Adrenal gland (tissue), 5 donors: ENCODE measurements at regions not wholly inside any gene's neighbourhood (a gene's known extent, or its start where the extent isn't known, plus 50 kb on each side); places are given as distances from the start of the nearest gene placed in this dataset.

ENCODE experiments used
- POLR2A ChIP-seq, 2 donors: fragments of 450-650 bp; IDR thresholded peaks; one replicate each; pipeline ENCODE4 v1.6.1; 2017; ENCODE audit warnings: antibody characterized with exemption in 2 of 2, mild to moderate bottlenecking in 2 of 2, moderate library complexity in 1 of 2
- TF ChIP-seq, protein P1 (sequence below), 6 experiments: fragments of 450-650 bp in 4 of 6; fragments of 200-600 bp in 2 of 6; sonication (generic) in 1 of 6; IDR thresholded peaks; 1 replicate in 5 of 6; 2 replicates in 1 of 6; pipeline versions ENCODE4 v1.5.1 to v1.8.0; 2016 to 2021; ENCODE audit warnings: antibody characterized with exemption in 6 of 6, mild to moderate bottlenecking in 2 of 6, moderate library complexity in 1 of 6
- donor health status: DM: no; HTN: no; CAD: no.

DNA sequence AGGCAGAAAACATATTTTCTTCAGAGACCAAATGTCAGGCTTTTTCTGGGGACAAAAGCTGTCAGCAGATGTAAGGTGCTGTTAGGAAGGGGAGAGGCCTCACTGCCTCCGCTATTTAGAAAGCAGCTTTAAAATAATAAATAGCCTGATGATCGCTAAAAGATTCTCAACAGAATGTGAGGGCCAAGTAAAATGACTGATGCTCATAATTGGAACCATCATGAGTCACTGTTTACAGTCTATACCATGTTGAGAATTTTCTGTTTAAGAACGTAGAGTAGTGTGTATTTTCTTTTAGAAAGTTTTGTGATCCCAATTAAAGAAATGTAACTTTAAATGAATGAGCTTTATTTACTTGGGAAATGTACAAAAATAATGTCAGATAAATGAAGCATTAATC, 220.0 kb downstream of the CLIC5 start:
- TF ChIP-seq, protein P1, sequence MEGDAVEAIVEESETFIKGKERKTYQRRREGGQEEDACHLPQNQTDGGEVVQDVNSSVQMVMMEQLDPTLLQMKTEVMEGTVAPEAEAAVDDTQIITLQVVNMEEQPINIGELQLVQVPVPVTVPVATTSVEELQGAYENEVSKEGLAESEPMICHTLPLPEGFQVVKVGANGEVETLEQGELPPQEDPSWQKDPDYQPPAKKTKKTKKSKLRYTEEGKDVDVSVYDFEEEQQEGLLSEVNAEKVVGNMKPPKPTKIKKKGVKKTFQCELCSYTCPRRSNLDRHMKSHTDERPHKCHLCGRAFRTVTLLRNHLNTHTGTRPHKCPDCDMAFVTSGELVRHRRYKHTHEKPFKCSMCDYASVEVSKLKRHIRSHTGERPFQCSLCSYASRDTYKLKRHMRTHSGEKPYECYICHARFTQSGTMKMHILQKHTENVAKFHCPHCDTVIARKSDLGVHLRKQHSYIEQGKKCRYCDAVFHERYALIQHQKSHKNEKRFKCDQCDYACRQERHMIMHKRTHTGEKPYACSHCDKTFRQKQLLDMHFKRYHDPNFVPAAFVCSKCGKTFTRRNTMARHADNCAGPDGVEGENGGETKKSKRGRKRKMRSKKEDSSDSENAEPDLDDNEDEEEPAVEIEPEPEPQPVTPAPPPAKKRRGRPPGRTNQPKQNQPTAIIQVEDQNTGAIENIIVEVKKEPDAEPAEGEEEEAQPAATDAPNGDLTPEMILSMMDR (IDR thresholded peaks at IDR 0.05), result no peak
- no peak for TF ChIP-seq POLR2A (IDR thresholded peaks at IDR 0.05)
